H1 (cell line): ENCODE measurements at regions not wholly inside any gene's neighbourhood (a gene's known extent, or its start where the extent isn't known, plus 50 kb on each side); places are given as distances from the start of the nearest gene placed in this dataset.

Source experiments
- CTCF ChIA-PET: fragments of 300-600 bp; sonication (Branson Sonifier 250); formaldehyde crosslinking; loops from one replicate; lab custom pipeline; 2021; ENCODE audit not compliant: partially characterized antibody; lab: Charles Lee
- POLR2A ChIA-PET: fragments of 300-600 bp; sonication (Branson Sonifier 250); formaldehyde crosslinking; loops from one replicate; lab custom pipeline; 2021; ENCODE audit warnings: inconsistent platforms; ENCODE audit not compliant: partially characterized antibody; lab: Charles Lee
- DNase-seq, 2 experiments: peaks; one replicate each; pipeline versions ENCODE4 v3.0.0 to v3.0.0-alpha.2; 2010 to 2022; ENCODE audit warnings: low spot score in 2 of 2, low read depth in 1 of 2, mixed read lengths in 1 of 2
- FAIRE-seq: peaks from 2 replicates; lab custom pipeline; 2011; peaks lifted over from hg19 to GRCh38; lab: Jason Lieb, UNC
- H2AFZ ChIP-seq: 2 replicates; pipeline ENCODE4 v1.8.1; 2012; ENCODE audit warnings: low read length, inconsistent platforms
- H2AK5ac ChIP-seq: 2 replicates; pipeline ENCODE4 v1.6.1; 2013; ENCODE audit warnings: low read depth, low read length
- H2BK120ac ChIP-seq: replicated peaks from 2 replicates; pipeline ENCODE3; 2013; ENCODE audit warnings: low read depth, low read length, inconsistent platforms
- H2BK12ac ChIP-seq: 2 replicates; pipeline ENCODE4 v1.6.1; 2013; ENCODE audit warnings: low read depth, low read length
- H2BK15ac ChIP-seq: 2 replicates; pipeline ENCODE4 v1.6.1; 2013; ENCODE audit warnings: low read length
- H2BK20ac ChIP-seq: 2 replicates; pipeline ENCODE4 v1.6.1; 2013; ENCODE audit warnings: low read length
- H2BK5ac ChIP-seq: 2 replicates; pipeline ENCODE4 v1.6.1; 2013; ENCODE audit warnings: low read depth, low read length
- H3K14ac ChIP-seq: 2 replicates; pipeline ENCODE4 v1.6.1; 2013; ENCODE audit warnings: inconsistent platforms; ENCODE audit not compliant: insufficient read length
- H3K18ac ChIP-seq: 2 replicates; pipeline ENCODE4 v1.6.1; 2013; ENCODE audit warnings: low read length; ENCODE audit errors: extremely low read depth
- H3K23ac ChIP-seq: 2 replicates; pipeline ENCODE4 v1.6.1; 2013; ENCODE audit warnings: inconsistent platforms; ENCODE audit not compliant: insufficient read length
- H3K23me2 ChIP-seq: 2 replicates; pipeline ENCODE4 v1.6.1; 2013; ENCODE audit warnings: low read depth, low read length
- H3K27ac ChIP-seq: 2 replicates; pipeline ENCODE4 v1.6.1; 2011; ENCODE audit warnings: low read depth, low read length, inconsistent platforms
- H3K27me3 ChIP-seq, 4 experiments: replicated peaks in 1 of 4; 1 replicate in 1 of 4; 2 replicates in 3 of 4; pipeline versions ENCODE4 v1.6.1 to v1.8.1; 2011 to 2013; ENCODE audit warnings: low read length in 3 of 4, mild to moderate bottlenecking in 3 of 4, inconsistent platforms in 2 of 4, mixed read lengths in 2 of 4, moderate library complexity in 1 of 4; ENCODE audit not compliant: control insufficient read depth in 3 of 4, insufficient read depth in 3 of 4; ENCODE audit errors: extremely low read depth in 1 of 4
- H3K36me3 ChIP-seq, 4 experiments: 2 replicates each; pipeline versions ENCODE4 v1.6.1 to v1.8.1; 2011 to 2013; ENCODE audit warnings: mild to moderate bottlenecking in 4 of 4, low read length in 3 of 4, moderate library complexity in 2 of 4, control low read depth in 1 of 4, inconsistent platforms in 1 of 4; ENCODE audit not compliant: insufficient read depth in 4 of 4, control insufficient read depth in 2 of 4
- H3K4ac ChIP-seq: replicated peaks from 2 replicates; pipeline ENCODE3; 2013; ENCODE audit warnings: low read length, low read depth, mixed read lengths, inconsistent platforms; ENCODE audit not compliant: insufficient read length
- H3K4me1 ChIP-seq, 4 experiments: replicated peaks in 1 of 4; 1 replicate in 1 of 4; 2 replicates in 3 of 4; pipeline versions ENCODE4 v1.6.1 to v1.8.1; 2011 to 2013; ENCODE audit warnings: low read length in 3 of 4, inconsistent platforms in 2 of 4, mixed read lengths in 1 of 4; ENCODE audit not compliant: insufficient read depth in 4 of 4, control insufficient read depth in 3 of 4
- H3K4me2 ChIP-seq, 2 experiments: 2 replicates each; pipeline versions ENCODE4 v1.6.1 to v1.8.1; 2011 to 2013; ENCODE audit warnings: low read depth in 2 of 2, low read length in 2 of 2, control low read depth in 1 of 2, inconsistent platforms in 1 of 2, mild to moderate bottlenecking in 1 of 2; ENCODE audit not compliant: insufficient read depth in 1 of 2
- H3K4me3 ChIP-seq, 4 experiments: fragments of 200-600, 300-600 bp in 1 of 4; sonication (generic), shearing (Covaris generic), sonication (Bioruptor Twin) in 1 of 4; 2 replicates each; pipeline versions ENCODE4 v1.5.1 to v1.8.1; 2011 to 2016; ENCODE audit warnings: low read length in 4 of 4, low read depth in 3 of 4, control low read depth in 2 of 4, inconsistent platforms in 2 of 4, mild to moderate bottlenecking in 2 of 4, mixed read lengths in 1 of 4, moderate library complexity in 1 of 4; ENCODE audit not compliant: insufficient read depth in 2 of 4; ENCODE audit errors: extremely low read depth in 1 of 4
- H3K56ac ChIP-seq: replicated peaks from 2 replicates; pipeline ENCODE3; 2013; ENCODE audit warnings: low read depth, mild to moderate bottlenecking, mixed read lengths, low read length, inconsistent platforms; ENCODE audit not compliant: insufficient read length
- H3K79me1 ChIP-seq: 2 replicates; pipeline ENCODE4 v1.6.1; 2013; ENCODE audit warnings: low read depth, low read length, control low read depth
- H3K79me2 ChIP-seq, 2 experiments: 2 replicates each; pipeline versions ENCODE4 v1.6.1 to v1.8.1; 2012 to 2013; ENCODE audit warnings: low read length in 2 of 2, mild to moderate bottlenecking in 2 of 2, inconsistent platforms in 1 of 2; ENCODE audit not compliant: insufficient read depth in 2 of 2, control insufficient read depth in 1 of 2
- H3K9ac ChIP-seq, 4 experiments: replicated peaks in 1 of 4; 1 replicate in 1 of 4; 2 replicates in 3 of 4; pipeline versions ENCODE4 v1.6.1 to v1.8.1; 2011 to 2013; ENCODE audit warnings: low read depth in 3 of 4, low read length in 3 of 4, control low read depth in 2 of 4, mild to moderate bottlenecking in 2 of 4, moderate library complexity in 2 of 4, inconsistent platforms in 1 of 4; ENCODE audit errors: extremely low read depth in 1 of 4
- H3K9me3 ChIP-seq, 2 experiments: 2 replicates each; pipeline versions ENCODE4 v1.6.1 to v1.8.1; 2012 to 2013; ENCODE audit warnings: mild to moderate bottlenecking in 2 of 2, moderate library complexity in 2 of 2, control low read depth in 1 of 2, inconsistent platforms in 1 of 2, low read depth in 1 of 2, low read length in 1 of 2, mixed read lengths in 1 of 2; ENCODE audit not compliant: insufficient read depth in 2 of 2
- H4K20me1 ChIP-seq, 2 experiments: replicated peaks in 1 of 2; 2 replicates each; pipeline versions ENCODE3 to v1.8.1; 2011 to 2013; ENCODE audit warnings: inconsistent platforms in 2 of 2, low read length in 2 of 2, mild to moderate bottlenecking in 1 of 2; ENCODE audit not compliant: insufficient read depth in 2 of 2, control insufficient read depth in 1 of 2
- H4K5ac ChIP-seq: 2 replicates; pipeline ENCODE4 v1.6.1; 2013; ENCODE audit warnings: low read length, low read depth, mixed read lengths, inconsistent platforms; ENCODE audit not compliant: insufficient read length
- H4K8ac ChIP-seq: 2 replicates; pipeline ENCODE4 v1.8.0; 2013; ENCODE audit warnings: mild to moderate bottlenecking, moderate library complexity, low read length, inconsistent platforms; ENCODE audit not compliant: insufficient read depth; ENCODE audit errors: extremely low read depth
- H4K91ac ChIP-seq: replicated peaks from 2 replicates; pipeline ENCODE3; 2013; ENCODE audit warnings: low read length, mixed read lengths, inconsistent platforms; ENCODE audit not compliant: insufficient read length
- CTBP2 ChIP-seq: IDR thresholded peaks from 2 replicates; pipeline ENCODE4 v1.7.0; 2011; ENCODE audit warnings: borderline replicate concordance, mild to moderate bottlenecking, moderate library complexity, mixed read lengths, low read length; ENCODE audit not compliant: insufficient read depth, insufficient read length
- EP300 ChIP-seq, 2 experiments: IDR thresholded peaks; 1 replicate in 1 of 2; 2 replicates in 1 of 2; pipeline ENCODE4 v1.6.1; 2011 to 2012; ENCODE audit warnings: low read depth in 2 of 2, low read length in 2 of 2, mild to moderate bottlenecking in 2 of 2, borderline replicate concordance in 1 of 2, inconsistent platforms in 1 of 2, moderate library complexity in 1 of 2
- NANOG ChIP-seq: IDR thresholded peaks from 2 replicates; pipeline ENCODE4 v1.6.1; 2011; ENCODE audit warnings: low read length, low read depth, mild to moderate bottlenecking, inconsistent platforms; ENCODE audit not compliant: insufficient read depth, poor library complexity, severe bottlenecking
- POLR2A ChIP-seq, 2 experiments: IDR thresholded peaks; 1 replicate in 1 of 2; 2 replicates in 1 of 2; pipeline ENCODE4 v1.6.1; 2011; ENCODE audit warnings: low read depth in 2 of 2, low read length in 2 of 2, mild to moderate bottlenecking in 2 of 2; ENCODE audit errors: control extremely low read depth in 1 of 2
- SIRT6 ChIP-seq: IDR thresholded peaks from one replicate; pipeline ENCODE4 v1.7.1; 2012; ENCODE audit warnings: low read length, inconsistent platforms
- SUZ12 ChIP-seq: fragments of 200-600 bp; sonication (generic); IDR thresholded peaks from 2 replicates; pipeline ENCODE4 v1.6.1; 2012; ENCODE audit warnings: mild to moderate bottlenecking, inconsistent platforms, low read length, moderate library complexity, mixed read lengths
- WGBS, 2 experiments: shearing (Covaris generic) in 1 of 2; methylation state at CpG; one replicate each; pipeline versions ENCODE4 v1.1.6 to v1.1.7; 2013 to 2015; ENCODE audit warnings: low lambda C conversion rate in 2 of 2, mixed read lengths in 2 of 2, inconsistent platforms in 1 of 2, low coverage in 1 of 2, missing lambda C conversion rate in 1 of 2; ENCODE audit not compliant: insufficient replicate concordance in 2 of 2, insufficient coverage in 1 of 2, insufficient read length in 1 of 2; ENCODE audit errors: extremely low coverage in 1 of 2, missing lambda C conversion rate in 1 of 2; 5-methylcytosine and 5-hydroxymethylcytosine counted together
- TF ChIP-seq, protein P1 (sequence below): IDR thresholded peaks from 2 replicates; pipeline ENCODE4 v1.6.1; 2012; ENCODE audit warnings: low read length, inconsistent platforms
- TF ChIP-seq, protein P2 (sequence below), 3 experiments: IDR thresholded peaks; 1 replicate in 2 of 3; 2 replicates in 1 of 3; pipeline versions ENCODE4 v1.5.1 to v1.6.1; 2011; ENCODE audit warnings: low read length in 3 of 3, mild to moderate bottlenecking in 3 of 3, inconsistent platforms in 2 of 3, low read depth in 1 of 3, moderate library complexity in 1 of 3; ENCODE audit not compliant: insufficient read depth in 1 of 3; ENCODE audit errors: control extremely low read depth in 1 of 3
- TF ChIP-seq, protein P3 (sequence below): IDR thresholded peaks from 2 replicates; pipeline ENCODE4 v1.6.1; 2011; ENCODE audit warnings: low read depth, mild to moderate bottlenecking, low read length; ENCODE audit not compliant: insufficient read depth

GRCh38 chr10:64079341-64079740 is 558.1 kb downstream of the REEP3 start:
- Histone ChIP-seq H2BK15ac (no peak overlapping the region), H4K5ac (no peak overlapping the region), H2BK120ac (no peak overlapping the region), H3K56ac (no peak overlapping the region), H3K79me2 (no peaks in the 10 kb centered on the region), H2BK20ac (no peak overlapping the region), H2BK5ac (no peak overlapping the region), H4K91ac (no peak overlapping the region), H3K9me3 (no peaks in the 10 kb centered on the region), H2AFZ (no peak overlapping the region), H3K4ac (no peak overlapping the region), H3K4me1 (no peaks in the 10 kb centered on the region), H2AK5ac (no peak overlapping the region), H3K23ac (no peak overlapping the region), H3K36me3 (no peaks in the 10 kb centered on the region), H3K79me1 (no peaks in the 10 kb centered on the region), H3K27ac (no peak overlapping the region), H3K23me2 (no peaks in the 10 kb centered on the region), H3K14ac (no peak overlapping the region), H3K4me2 (no peak overlapping the region), H3K9ac (no peak overlapping the region), H3K18ac (no peak overlapping the region), H4K8ac (no peak overlapping the region), H4K20me1 (no peaks in the 10 kb centered on the region), H3K27me3 (no peaks in the 10 kb centered on the region; a peak in 1 of 7 replicates), H2BK12ac (no peak overlapping the region), H3K4me3 (no peak overlapping the region)
- FAIRE-seq (no peak), DNase-seq (no peak)
- CTCF ChIA-PET, result interaction anchor here (1.2 kb wide), 1 partner anchor 10 kb away, joined by 3 read pairs; no protein-coding TSS in a partner anchor
- POLR2A ChIA-PET, result no interaction called here
- 73% methylated on average over 1 of the region's 1 CpG; no CpG with 5 or more reads in 1 of the 2 experiments for WGBS, 2 experiments
- TF ChIP-seq SUZ12 (no peak), SIRT6 (no peak), NANOG (no peak), CTBP2 (no peak), POLR2A (IDR thresholded peaks at IDR 0.05; ENCODE audit: control extremely low read depth in 1 of 2, low read depth in 2 of 2, low read length in 2 of 2) (no peak), EP300 (IDR thresholded peaks at IDR 0.05; ENCODE audit: borderline replicate concordance in 1 of 2, low read depth in 2 of 2, low read length in 2 of 2) (no peak)
- TF ChIP-seq, protein P1, sequence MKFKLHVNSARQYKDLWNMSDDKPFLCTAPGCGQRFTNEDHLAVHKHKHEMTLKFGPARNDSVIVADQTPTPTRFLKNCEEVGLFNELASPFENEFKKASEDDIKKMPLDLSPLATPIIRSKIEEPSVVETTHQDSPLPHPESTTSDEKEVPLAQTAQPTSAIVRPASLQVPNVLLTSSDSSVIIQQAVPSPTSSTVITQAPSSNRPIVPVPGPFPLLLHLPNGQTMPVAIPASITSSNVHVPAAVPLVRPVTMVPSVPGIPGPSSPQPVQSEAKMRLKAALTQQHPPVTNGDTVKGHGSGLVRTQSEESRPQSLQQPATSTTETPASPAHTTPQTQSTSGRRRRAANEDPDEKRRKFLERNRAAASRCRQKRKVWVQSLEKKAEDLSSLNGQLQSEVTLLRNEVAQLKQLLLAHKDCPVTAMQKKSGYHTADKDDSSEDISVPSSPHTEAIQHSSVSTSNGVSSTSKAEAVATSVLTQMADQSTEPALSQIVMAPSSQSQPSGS, result no peak
- TF ChIP-seq, protein P2, sequence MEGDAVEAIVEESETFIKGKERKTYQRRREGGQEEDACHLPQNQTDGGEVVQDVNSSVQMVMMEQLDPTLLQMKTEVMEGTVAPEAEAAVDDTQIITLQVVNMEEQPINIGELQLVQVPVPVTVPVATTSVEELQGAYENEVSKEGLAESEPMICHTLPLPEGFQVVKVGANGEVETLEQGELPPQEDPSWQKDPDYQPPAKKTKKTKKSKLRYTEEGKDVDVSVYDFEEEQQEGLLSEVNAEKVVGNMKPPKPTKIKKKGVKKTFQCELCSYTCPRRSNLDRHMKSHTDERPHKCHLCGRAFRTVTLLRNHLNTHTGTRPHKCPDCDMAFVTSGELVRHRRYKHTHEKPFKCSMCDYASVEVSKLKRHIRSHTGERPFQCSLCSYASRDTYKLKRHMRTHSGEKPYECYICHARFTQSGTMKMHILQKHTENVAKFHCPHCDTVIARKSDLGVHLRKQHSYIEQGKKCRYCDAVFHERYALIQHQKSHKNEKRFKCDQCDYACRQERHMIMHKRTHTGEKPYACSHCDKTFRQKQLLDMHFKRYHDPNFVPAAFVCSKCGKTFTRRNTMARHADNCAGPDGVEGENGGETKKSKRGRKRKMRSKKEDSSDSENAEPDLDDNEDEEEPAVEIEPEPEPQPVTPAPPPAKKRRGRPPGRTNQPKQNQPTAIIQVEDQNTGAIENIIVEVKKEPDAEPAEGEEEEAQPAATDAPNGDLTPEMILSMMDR (IDR thresholded peaks at IDR 0.05; ENCODE audit: control extremely low read depth in 1 of 3, insufficient read depth in 1 of 3, low read depth in 1 of 3, low read length in 3 of 3), result no peak
- TF ChIP-seq, protein P3, sequence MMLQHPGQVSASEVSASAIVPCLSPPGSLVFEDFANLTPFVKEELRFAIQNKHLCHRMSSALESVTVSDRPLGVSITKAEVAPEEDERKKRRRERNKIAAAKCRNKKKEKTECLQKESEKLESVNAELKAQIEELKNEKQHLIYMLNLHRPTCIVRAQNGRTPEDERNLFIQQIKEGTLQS, result no peak
